ENCODE measurements at regions not wholly inside any gene's neighbourhood (a gene's known extent, or its start where the extent isn't known, plus 50 kb on each side); places are given as distances from the start of the nearest gene placed in this dataset.

- no peak overlapping the region for H3K27ac ChIP-seq (ENCODE audit: low read depth, low read length)
- H3K4me1 ChIP-seq (ENCODE audit: insufficient read depth, low read length): no peaks in the 10 kb centered on the region
- Mint-ChIP-seq H3K4me1 (peaks cover 0 to 8% (median 0%) of the 10 kb centered on the region in 3 donors), H3K27me3 (peaks cover 7 to 39% of the 10 kb centered on the region in 2 donors), H3K36me3 (no peaks in the 10 kb centered on the region), H3K27ac (no peak overlapping the region), H3K9me3 (no peaks in the 10 kb centered on the region), H3K4me3 (no peak overlapping the region)
- H3K36me3 ChIP-seq (ENCODE audit: insufficient read depth, low read length): no peaks in the 10 kb centered on the region
- CTCF ChIA-PET: no interaction called here
- no peak overlapping the region for H3K4me3 ChIP-seq (ENCODE audit: low read length)
- no peak for DNase-seq
- POLR2A ChIA-PET: no interaction called here
- H3K27me3 ChIP-seq (ENCODE audit: insufficient read depth, low read length, poor library complexity, severe bottlenecking): peaks cover 4% of the 10 kb centered on the region
- no peaks in the 10 kb centered on the region for H3K9me3 ChIP-seq (ENCODE audit: low read length)
These were observed 224.9 kb downstream of the ANKRD60 start for GRCh38 chr20:58003525-58003924.

DNA sequence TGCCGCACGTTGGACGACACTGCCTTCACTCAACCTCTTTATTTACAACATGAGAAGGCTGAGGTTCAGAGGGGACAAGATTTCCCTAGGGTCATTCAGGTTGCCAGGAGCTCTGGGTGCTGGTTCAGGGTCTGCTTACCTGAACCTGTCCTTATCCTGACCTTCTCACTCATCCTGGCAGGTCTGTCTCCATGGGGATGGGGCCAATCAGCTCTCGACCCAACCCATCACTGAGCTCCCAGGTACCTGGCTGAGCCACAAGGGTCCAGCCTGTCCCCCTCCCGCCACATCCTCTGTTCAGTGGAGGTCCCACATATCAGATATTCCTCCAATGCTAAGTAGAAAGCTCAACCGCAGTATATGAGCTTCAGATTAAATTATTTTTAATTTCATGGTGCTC lies 225.6 kb downstream of the ANKRD60 start:
- no peak overlapping the region for H3K27ac Mint-ChIP-seq
- H3K27me3 ChIP-seq (ENCODE audit: insufficient read depth, low read length, poor library complexity, severe bottlenecking): peaks cover 4% of the 10 kb centered on the region
- DNase-seq: no peak
- no peaks in the 10 kb centered on the region for H3K9me3 ChIP-seq (ENCODE audit: low read length)
- ChIA-PET CTCF (interaction anchor here (0.7 kb wide), 1 partner anchor 369 kb away, joined by 3 read pairs; no protein-coding TSS in a partner anchor), POLR2A (no interaction called here)
- no peaks in the 10 kb centered on the region for H3K4me1 ChIP-seq (ENCODE audit: insufficient read depth, low read length)
- H3K4me3 Mint-ChIP-seq: no peak overlapping the region
- H3K36me3 ChIP-seq (ENCODE audit: insufficient read depth, low read length): no peaks in the 10 kb centered on the region
- no peaks in the 10 kb centered on the region for H3K36me3 Mint-ChIP-seq
- H3K27me3 Mint-ChIP-seq: peaks cover 11 to 40% of the 10 kb centered on the region in 2 donors
- H3K4me1 Mint-ChIP-seq: peaks cover 0 to 8% (median 0%) of the 10 kb centered on the region in 3 donors
- H3K9me3 Mint-ChIP-seq: no peaks in the 10 kb centered on the region
- H3K27ac ChIP-seq (ENCODE audit: low read depth, low read length): no peak overlapping the region
- no peak overlapping the region for H3K4me3 ChIP-seq (ENCODE audit: low read length)

- Mint-ChIP-seq H3K27ac (no peak overlapping the region), H3K36me3 (no peaks in the 10 kb centered on the region), H3K27me3 (peaks cover 17 to 42% of the 10 kb centered on the region in 2 donors), H3K4me1 (peaks cover 0 to 8% (median 0%) of the 10 kb centered on the region in 3 donors), H3K4me3 (no peak overlapping the region), H3K9me3 (no peaks in the 10 kb centered on the region)
- H3K27me3 ChIP-seq (ENCODE audit: insufficient read depth, low read length, poor library complexity, severe bottlenecking): peaks cover 4% of the 10 kb centered on the region
- POLR2A ChIA-PET: no interaction called here
- no peak for DNase-seq
- H3K36me3 ChIP-seq (ENCODE audit: insufficient read depth, low read length): no peaks in the 10 kb centered on the region
- no peak overlapping the region for H3K27ac ChIP-seq (ENCODE audit: low read depth, low read length)
- CTCF ChIA-PET: no interaction called here
- no peaks in the 10 kb centered on the region for H3K4me1 ChIP-seq (ENCODE audit: insufficient read depth, low read length)
- H3K4me3 ChIP-seq (ENCODE audit: low read length): no peak overlapping the region
- no peaks in the 10 kb centered on the region for H3K9me3 ChIP-seq (ENCODE audit: low read length)
These were observed 226.5 kb downstream of the ANKRD60 start for GRCh38 chr20:58001946-58002345.

GRCh38 chr20:58001381-58001780 lies 227.1 kb downstream of the ANKRD60 start:
- Mint-ChIP-seq H3K27me3 (peaks cover 16 to 42% of the 10 kb centered on the region in 2 donors), H3K4me3 (no peak overlapping the region), H3K9me3 (no peaks in the 10 kb centered on the region), H3K27ac (no peak overlapping the region), H3K36me3 (no peaks in the 10 kb centered on the region), H3K4me1 (peaks cover 0 to 8% (median 0%) of the 10 kb centered on the region in 3 donors)
- no peak overlapping the region for H3K27ac ChIP-seq (ENCODE audit: low read depth, low read length)
- ChIA-PET CTCF (no interaction called here), POLR2A (no interaction called here)
- H3K4me1 ChIP-seq (ENCODE audit: insufficient read depth, low read length): no peaks in the 10 kb centered on the region
- H3K4me3 ChIP-seq (ENCODE audit: low read length): no peak overlapping the region
- no peak for DNase-seq
- no peaks in the 10 kb centered on the region for H3K9me3 ChIP-seq (ENCODE audit: low read length)
- H3K27me3 ChIP-seq (ENCODE audit: insufficient read depth, low read length, poor library complexity, severe bottlenecking): peaks cover 4% of the 10 kb centered on the region
- H3K36me3 ChIP-seq (ENCODE audit: insufficient read depth, low read length): no peaks in the 10 kb centered on the region

- Mint-ChIP-seq H3K4me1 (peaks cover 0 to 8% (median 0%) of the 10 kb centered on the region in 3 donors), H3K36me3 (no peaks in the 10 kb centered on the region), H3K4me3 (no peak overlapping the region), H3K27me3 (peaks cover 16 to 41% of the 10 kb centered on the region in 2 donors), H3K9me3 (no peaks in the 10 kb centered on the region), H3K27ac (no peak overlapping the region)
- CTCF ChIA-PET: no interaction called here
- POLR2A ChIA-PET: no interaction called here
- Histone ChIP-seq H3K36me3 (ENCODE audit: insufficient read depth, low read length) (no peaks in the 10 kb centered on the region), H3K27me3 (ENCODE audit: insufficient read depth, low read length, poor library complexity, severe bottlenecking) (peaks cover 4% of the 10 kb centered on the region), H3K27ac (ENCODE audit: low read depth, low read length) (no peak overlapping the region), H3K4me1 (ENCODE audit: insufficient read depth, low read length) (no peaks in the 10 kb centered on the region), H3K9me3 (ENCODE audit: low read length) (no peaks in the 10 kb centered on the region), H3K4me3 (ENCODE audit: low read length) (no peak overlapping the region)
- DNase-seq: no peak
These were observed 227.6 kb downstream of the ANKRD60 start for GRCh38 chr20:58000861-58001260.

- no peak for DNase-seq
- no peaks in the 10 kb centered on the region for H3K9me3 ChIP-seq (ENCODE audit: low read length)
- H3K27me3 Mint-ChIP-seq: peaks cover 16 to 41% of the 10 kb centered on the region in 2 donors
- no peaks in the 10 kb centered on the region for H3K36me3 ChIP-seq (ENCODE audit: insufficient read depth, low read length)
- no peak overlapping the region for H3K4me3 ChIP-seq (ENCODE audit: low read length)
- H3K27ac ChIP-seq (ENCODE audit: low read depth, low read length): no peak overlapping the region
- no peaks in the 10 kb centered on the region for H3K9me3 Mint-ChIP-seq
- H3K27me3 ChIP-seq (ENCODE audit: insufficient read depth, low read length, poor library complexity, severe bottlenecking): peaks cover 4% of the 10 kb centered on the region
- peaks cover 0 to 8% (median 0%) of the 10 kb centered on the region in 3 donors for H3K4me1 Mint-ChIP-seq
- CTCF ChIA-PET: no interaction called here
- H3K4me1 ChIP-seq (ENCODE audit: insufficient read depth, low read length): no peaks in the 10 kb centered on the region
- no peak overlapping the region for H3K27ac Mint-ChIP-seq
- no peaks in the 10 kb centered on the region for H3K36me3 Mint-ChIP-seq
- H3K4me3 Mint-ChIP-seq: no peak overlapping the region
- POLR2A ChIA-PET: no interaction called here
These were observed 228.9 kb downstream of the ANKRD60 start for GRCh38 chr20:57999465-58000111.

DNA sequence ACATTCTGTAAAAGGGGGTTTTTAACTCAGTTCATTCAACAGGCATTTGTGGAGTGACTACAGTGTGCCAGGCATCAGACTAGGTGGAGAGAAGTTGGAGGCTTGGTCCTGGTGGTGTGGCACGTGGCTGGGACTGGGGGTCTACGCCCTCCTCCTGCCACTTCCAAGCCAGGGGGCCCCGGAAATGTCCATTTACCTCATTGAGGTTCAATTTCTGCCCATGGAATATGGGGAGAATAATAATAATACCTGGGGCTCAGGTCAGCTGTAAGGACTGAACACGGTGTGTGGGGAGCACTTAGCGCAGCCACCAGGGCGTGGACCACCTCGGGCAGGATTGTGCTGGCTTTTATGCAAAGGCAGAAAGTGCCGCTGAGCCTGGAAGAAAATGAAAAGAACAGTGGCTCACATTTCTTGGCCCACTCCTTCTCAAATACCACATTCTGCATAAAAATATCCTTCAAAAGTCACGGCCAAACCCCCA lies 229.4 kb downstream of the ANKRD60 start:
- CTCF ChIA-PET: no interaction called here
- Mint-ChIP-seq H3K36me3 (no peaks in the 10 kb centered on the region), H3K27me3 (peaks cover 16 to 41% of the 10 kb centered on the region in 2 donors), H3K4me1 (peaks cover 0 to 8% (median 0%) of the 10 kb centered on the region in 3 donors), H3K9me3 (no peaks in the 10 kb centered on the region), H3K27ac (no peak overlapping the region), H3K4me3 (no peak overlapping the region)
- DNase-seq: no peak
- Histone ChIP-seq H3K27me3 (ENCODE audit: insufficient read depth, low read length, poor library complexity, severe bottlenecking) (peaks cover 4% of the 10 kb centered on the region), H3K27ac (ENCODE audit: low read depth, low read length) (no peak overlapping the region), H3K4me3 (ENCODE audit: low read length) (no peak overlapping the region), H3K9me3 (ENCODE audit: low read length) (no peaks in the 10 kb centered on the region), H3K4me1 (ENCODE audit: insufficient read depth, low read length) (no peaks in the 10 kb centered on the region), H3K36me3 (ENCODE audit: insufficient read depth, low read length) (no peaks in the 10 kb centered on the region)
- POLR2A ChIA-PET: no interaction called here

GRCh38 chr20:57998276-57998675 lies 230.2 kb downstream of the ANKRD60 start:
- Mint-ChIP-seq H3K9me3 (no peaks in the 10 kb centered on the region), H3K4me3 (no peak overlapping the region), H3K27ac (no peak overlapping the region), H3K4me1 (peaks cover 0 to 8% (median 0%) of the 10 kb centered on the region in 3 donors), H3K36me3 (no peaks in the 10 kb centered on the region), H3K27me3 (peaks cover 16 to 41% of the 10 kb centered on the region in 2 donors)
- ChIA-PET POLR2A (no interaction called here), CTCF (no interaction called here)
- Histone ChIP-seq H3K27me3 (ENCODE audit: insufficient read depth, low read length, poor library complexity, severe bottlenecking) (peaks cover 4% of the 10 kb centered on the region), H3K4me1 (ENCODE audit: insufficient read depth, low read length) (no peaks in the 10 kb centered on the region), H3K4me3 (ENCODE audit: low read length) (no peak overlapping the region), H3K9me3 (ENCODE audit: low read length) (no peaks in the 10 kb centered on the region), H3K27ac (ENCODE audit: low read depth, low read length) (no peak overlapping the region), H3K36me3 (ENCODE audit: insufficient read depth, low read length) (no peaks in the 10 kb centered on the region)
- no peak for DNase-seq
